Karpas-422 (cell line): ENCODE measurements at regions not wholly inside any gene's neighbourhood (a gene's known extent, or its start where the extent isn't known, plus 50 kb on each side); places are given as distances from the start of the nearest gene placed in this dataset.

Source experiments
- DNase-seq: peaks from one replicate; pipeline ENCODE4 v3.0.0-alpha.2; 2015
- H2AFZ ChIP-seq: fragments of 200-600 bp; sonication (generic); 2 replicates; pipeline ENCODE4 v1.6.1; 2014; ENCODE audit warnings: antibody characterized with exemption, low read length, mixed read lengths
- H3K27ac ChIP-seq: fragments of 200-600 bp; sonication (generic); 2 replicates; pipeline ENCODE4 v1.5.1; 2014; ENCODE audit warnings: mild to moderate bottlenecking, low read length, moderate library complexity
- H3K27me3 ChIP-seq: fragments of 200-600 bp; sonication (generic); 2 replicates; pipeline ENCODE4 v1.6.1; 2014; ENCODE audit warnings: low read length, mixed read lengths
- H3K36me3 ChIP-seq: fragments of 200-600 bp; sonication (generic); 2 replicates; pipeline ENCODE4 v1.6.1; 2014; ENCODE audit warnings: low read length, mixed read lengths; ENCODE audit not compliant: insufficient read depth
- H3K4me1 ChIP-seq: fragments of 200-600 bp; sonication (generic); 2 replicates; pipeline ENCODE4 v1.6.1; 2014; ENCODE audit warnings: mild to moderate bottlenecking, low read length, mixed read lengths
- H3K4me2 ChIP-seq: fragments of 200-600 bp; sonication (generic); 2 replicates; pipeline ENCODE4 v1.6.1; 2014; ENCODE audit warnings: low read length, low read depth, mild to moderate bottlenecking; ENCODE audit not compliant: poor library complexity, severe bottlenecking
- H3K4me3 ChIP-seq: fragments of 200-600 bp; sonication (generic); 2 replicates; pipeline ENCODE4 v1.5.1; 2014; ENCODE audit warnings: mild to moderate bottlenecking, antibody characterized with exemption, low read length, mixed read lengths
- H3K79me2 ChIP-seq: fragments of 200-600 bp; sonication (generic); 2 replicates; pipeline ENCODE4 v1.6.1; 2014; ENCODE audit warnings: mild to moderate bottlenecking, low read length, mixed read lengths
- H3K9ac ChIP-seq: fragments of 200-600 bp; sonication (generic); 2 replicates; pipeline ENCODE4 v1.6.0; 2014; ENCODE audit warnings: low read length
- H3K9me2 ChIP-seq: fragments of 200-600 bp; sonication (generic), shearing (Covaris generic); replicated peaks from 2 replicates; pipeline ENCODE4 v1.6.0; 2014; ENCODE audit warnings: mild to moderate bottlenecking, low read length, moderate library complexity; ENCODE audit not compliant: insufficient read depth
- H3K9me3 ChIP-seq: fragments of 300-700, 200-600 bp; sonication (generic); 2 replicates; pipeline ENCODE4 v1.6.1; 2014; ENCODE audit warnings: low read length, mixed read lengths
- H4K20me1 ChIP-seq: fragments of 200-600 bp; sonication (generic); 2 replicates; pipeline ENCODE4 v1.6.1; 2014; ENCODE audit warnings: mild to moderate bottlenecking, antibody characterized with exemption, low read length, low read depth; ENCODE audit not compliant: insufficient read depth

GRCh38 chr15:70521576-70522322, 241.6 kb downstream of the UACA start:
- Histone ChIP-seq H3K27ac (no peak overlapping the region), H3K4me2 (no peak overlapping the region), H3K27me3 (no peaks in the 10 kb centered on the region), H3K9ac (no peak overlapping the region), H3K4me3 (no peak overlapping the region), H3K4me1 (peaks cover 10% of the 10 kb centered on the region), H4K20me1 (no peaks in the 10 kb centered on the region), H3K9me2 (no peaks in the 10 kb centered on the region), H3K36me3 (no peaks in the 10 kb centered on the region), H3K79me2 (no peaks in the 10 kb centered on the region), H3K9me3 (no peaks in the 10 kb centered on the region), H2AFZ (no peak overlapping the region)
- no peak for DNase-seq

GRCh38 chr15:70519616-70520015, 243.7 kb downstream of the UACA start:
- Histone ChIP-seq H3K27me3 (no peaks in the 10 kb centered on the region), H4K20me1 (no peaks in the 10 kb centered on the region), H3K36me3 (no peaks in the 10 kb centered on the region), H3K79me2 (no peaks in the 10 kb centered on the region), H3K4me2 (no peak overlapping the region), H3K4me1 (no peaks in the 10 kb centered on the region; the same call in 1 of the 2 replicates), H3K9ac (no peak overlapping the region), H2AFZ (no peak overlapping the region), H3K4me3 (no peak overlapping the region), H3K9me2 (no peaks in the 10 kb centered on the region), H3K27ac (no peak overlapping the region), H3K9me3 (no peaks in the 10 kb centered on the region)
- DNase-seq = no peak

- H3K27me3 ChIP-seq = no peaks in the 10 kb centered on the region
- H3K9ac ChIP-seq = no peak overlapping the region
- H3K4me2 ChIP-seq = no peak overlapping the region
- no peak overlapping the region for H2AFZ ChIP-seq
- H3K9me2 ChIP-seq = no peaks in the 10 kb centered on the region
- H3K79me2 ChIP-seq = no peaks in the 10 kb centered on the region
- DNase-seq = no peak
- no peaks in the 10 kb centered on the region for H4K20me1 ChIP-seq
- no peaks in the 10 kb centered on the region for H3K36me3 ChIP-seq
- no peak overlapping the region for H3K4me3 ChIP-seq
- H3K9me3 ChIP-seq = no peaks in the 10 kb centered on the region
- no peaks in the 10 kb centered on the region; the same call in 1 of the 2 replicates for H3K4me1 ChIP-seq
- H3K27ac ChIP-seq = no peak overlapping the region
Measured at GRCh38 chr15:70519004-70519365, 244.4 kb downstream of the UACA start.

DNA sequence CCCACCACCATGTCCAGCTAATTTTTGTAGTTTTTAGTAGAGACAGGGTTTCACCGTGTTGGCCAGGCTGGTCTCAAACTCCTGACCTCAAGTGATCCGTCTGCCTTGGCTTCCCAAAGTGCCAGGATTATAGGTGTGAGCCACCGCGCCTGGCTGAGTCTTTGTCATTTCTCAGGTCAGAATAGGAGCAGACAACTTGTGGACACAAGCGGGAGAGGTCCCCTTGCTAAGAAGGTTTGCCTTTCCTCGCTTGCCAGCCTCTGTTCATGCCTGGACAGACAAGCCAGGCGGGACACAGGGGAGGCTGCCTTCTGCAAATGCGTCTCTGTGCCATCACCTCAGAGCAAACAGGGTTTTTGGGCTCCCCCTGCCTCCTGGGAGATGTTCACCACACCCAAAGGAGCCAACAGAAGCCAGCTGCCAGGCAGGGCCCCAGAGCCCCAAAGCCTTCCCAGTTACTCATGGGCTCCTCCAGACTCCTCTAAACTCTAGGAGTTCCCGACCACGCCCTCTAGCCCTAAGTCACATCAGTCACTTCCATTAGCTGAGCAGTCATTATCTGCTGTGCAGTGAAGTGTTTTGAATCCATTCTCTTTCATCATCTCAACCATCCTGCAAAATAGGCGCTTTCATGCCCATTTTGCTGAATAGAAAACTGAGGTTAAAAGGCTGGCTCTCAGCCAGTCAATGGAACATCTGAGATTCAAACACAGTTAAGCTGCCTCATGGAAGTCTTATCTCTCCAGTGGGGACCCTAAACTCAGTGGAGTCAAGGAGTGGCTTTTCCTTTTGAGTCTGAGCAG, 245.0 kb downstream of the UACA start:
- Histone ChIP-seq H3K4me2 (no peak overlapping the region), H4K20me1 (no peaks in the 10 kb centered on the region), H3K9me3 (no peaks in the 10 kb centered on the region), H3K27ac (no peak overlapping the region), H3K79me2 (no peaks in the 10 kb centered on the region), H3K4me3 (no peak overlapping the region), H3K36me3 (no peaks in the 10 kb centered on the region), H3K27me3 (no peaks in the 10 kb centered on the region), H3K4me1 (no peaks in the 10 kb centered on the region), H3K9me2 (no peaks in the 10 kb centered on the region), H3K9ac (no peak overlapping the region), H2AFZ (no peak overlapping the region)
- DNase-seq = no peak

- Histone ChIP-seq H3K4me2 (no peak overlapping the region), H3K9me3 (no peaks in the 10 kb centered on the region), H3K27me3 (no peaks in the 10 kb centered on the region), H3K9ac (no peak overlapping the region), H3K79me2 (no peaks in the 10 kb centered on the region), H3K27ac (no peak overlapping the region), H3K36me3 (no peaks in the 10 kb centered on the region), H2AFZ (no peak overlapping the region), H3K4me1 (no peaks in the 10 kb centered on the region), H3K4me3 (no peak overlapping the region), H4K20me1 (no peaks in the 10 kb centered on the region), H3K9me2 (no peaks in the 10 kb centered on the region)
- DNase-seq = no peak
Measured at GRCh38 chr15:70517194-70517590, 246.2 kb downstream of the UACA start.

DNA sequence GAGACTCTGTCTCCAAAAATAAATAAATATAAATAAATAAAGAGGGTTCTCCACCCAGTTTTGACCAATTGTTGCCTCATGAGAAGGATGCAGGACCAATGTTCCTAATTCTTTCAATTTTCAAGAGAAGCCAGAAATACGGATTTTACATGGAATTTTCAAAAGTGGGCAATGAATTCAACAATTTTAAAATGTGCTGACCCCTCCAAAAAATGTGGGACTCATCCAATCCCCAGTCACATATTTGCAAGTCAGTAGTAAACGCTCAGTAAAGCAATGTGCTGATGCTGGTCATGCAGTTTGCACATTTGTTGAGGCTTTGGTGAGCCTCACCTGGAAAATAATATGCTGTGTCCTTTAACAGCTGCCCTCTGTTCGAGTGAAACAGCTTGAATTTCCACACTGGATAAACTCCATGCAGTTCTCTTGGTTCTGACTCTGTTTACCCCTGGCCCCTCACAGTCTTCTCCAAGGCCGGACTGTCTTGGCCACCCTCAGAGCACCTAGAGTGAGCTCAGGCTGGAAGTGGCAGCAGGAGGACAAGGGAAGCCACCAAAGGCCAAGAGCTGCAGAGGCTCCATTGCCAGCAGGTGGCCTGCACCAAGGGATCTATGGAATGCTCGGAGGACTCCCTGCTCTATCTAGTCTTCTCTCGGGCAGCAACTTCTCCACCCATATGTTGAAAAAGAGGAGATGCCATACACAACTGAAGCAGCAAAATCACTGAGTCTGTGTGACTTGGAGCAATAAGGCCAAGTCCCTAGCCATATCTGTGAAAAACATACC, 246.8 kb downstream of the UACA start:
- H3K9ac ChIP-seq = no peak overlapping the region
- no peak overlapping the region for H3K4me3 ChIP-seq
- no peak for DNase-seq
- no peak overlapping the region for H2AFZ ChIP-seq
- no peaks in the 10 kb centered on the region for H3K9me3 ChIP-seq
- H3K9me2 ChIP-seq = no peaks in the 10 kb centered on the region
- no peak overlapping the region for H3K4me2 ChIP-seq
- H3K27ac ChIP-seq = no peak overlapping the region
- H3K4me1 ChIP-seq = peaks cover 3% of the 10 kb centered on the region
- H3K27me3 ChIP-seq = no peaks in the 10 kb centered on the region
- no peaks in the 10 kb centered on the region for H3K79me2 ChIP-seq
- no peaks in the 10 kb centered on the region for H3K36me3 ChIP-seq
- no peaks in the 10 kb centered on the region for H4K20me1 ChIP-seq

- no peaks in the 10 kb centered on the region; the same call in 1 of the 2 replicates for H3K27me3 ChIP-seq
- H3K9me2 ChIP-seq = no peaks in the 10 kb centered on the region
Measured at GRCh38 chr15:70514251-70514650, 249.1 kb downstream of the UACA start.

GRCh38 chr15:70513819-70514218, 249.5 kb downstream of the UACA start:
- peaks cover 7% of the 10 kb centered on the region for H3K4me1 ChIP-seq
- no peaks in the 10 kb centered on the region; the same call in 1 of the 2 replicates for H3K36me3 ChIP-seq
- no peaks in the 10 kb centered on the region for H3K79me2 ChIP-seq
- H3K27ac ChIP-seq = no peak overlapping the region
- no peaks in the 10 kb centered on the region for H3K9me2 ChIP-seq
- no peak overlapping the region for H2AFZ ChIP-seq
- H3K27me3 ChIP-seq = no peaks in the 10 kb centered on the region; the same call in 1 of the 2 replicates
- DNase-seq = no peak
- H4K20me1 ChIP-seq = no peaks in the 10 kb centered on the region
- H3K9me3 ChIP-seq = peaks cover 15% of the 10 kb centered on the region
- no peak overlapping the region for H3K9ac ChIP-seq
- H3K4me2 ChIP-seq = no peak overlapping the region
- no peak overlapping the region for H3K4me3 ChIP-seq

More at GRCh38 chr15:70514251-70514650, 249.1 kb downstream of the UACA start:
- no peaks in the 10 kb centered on the region; the same call in 1 of the 2 replicates for H3K36me3 ChIP-seq
- DNase-seq = no peak
- H2AFZ ChIP-seq = no peak overlapping the region
- no peak overlapping the region for H3K4me3 ChIP-seq
- H4K20me1 ChIP-seq = no peaks in the 10 kb centered on the region
- H3K9me3 ChIP-seq = peaks cover 15% of the 10 kb centered on the region
- H3K4me2 ChIP-seq = no peak overlapping the region
- peaks cover 7% of the 10 kb centered on the region for H3K4me1 ChIP-seq
- H3K79me2 ChIP-seq = no peaks in the 10 kb centered on the region
- no peak overlapping the region for H3K9ac ChIP-seq
- H3K27ac ChIP-seq = no peak overlapping the region
